GM10248 (cell line): ENCODE measurements at regions not wholly inside any gene's neighbourhood (a gene's known extent, or its start where the extent isn't known, plus 50 kb on each side); places are given as distances from the start of the nearest gene placed in this dataset.
"Not testable (repeated sequence)": the region's sequence is repeated elsewhere in the genome, so short reads cannot be mapped to it uniquely, and the experiment has no call there.

Experiments
- CTCF ChIA-PET: fragments of 300-600 bp; sonication (Branson Sonifier 250); formaldehyde crosslinking; extraction: SDS; loops from one replicate; lab custom pipeline; 2021; ENCODE audit warnings: antibody characterized with exemption; lab: Yijun Ruan, JAX
- POLR2A ChIA-PET: fragments of 350-650 bp; sonication (Branson Sonifier 250); formaldehyde crosslinking; extraction: SDS; loops from one replicate; lab custom pipeline; 2020; ENCODE audit warnings: antibody characterized with exemption; lab: Yijun Ruan, JAX
- DNase-seq: peaks from one replicate; pipeline ENCODE4 v3.0.0; 2012; ENCODE audit errors: extremely low spot score
- CTCF ChIP-seq: IDR thresholded peaks from 2 replicates; pipeline ENCODE4 v1.5.1; 2012; ENCODE audit warnings: mild to moderate bottlenecking, low read depth; ENCODE audit errors: extremely low read depth, missing control alignments, control extremely low read depth

- ChIA-PET CTCF (interaction anchor here (0.9 to 1.8 kb wide), 3 partner anchors 9 to 22 kb away, joined by 3 to 6 read pairs (median 4); no protein-coding TSS in a partner anchor), POLR2A (no interaction called here)
- no peak for TF ChIP-seq CTCF
- DNase-seq, result no peak
Observed at GRCh38 chr3:197417441-197417840, 119.0 kb upstream of the DLG1 start.

GRCh38 chr3:197411899-197412298, 113.5 kb upstream of the DLG1 start:
- POLR2A ChIA-PET, DNase-seq: not testable (repeated sequence)

GRCh38 chr3:197410170-197410569, 111.8 kb upstream of the DLG1 start:
- CTCF ChIA-PET, POLR2A ChIA-PET: not testable (repeated sequence)

More at GRCh38 chr3:197411899-197412298, 113.5 kb upstream of the DLG1 start:
- CTCF ChIA-PET, result not testable (repeated sequence)

GRCh38 chr3:197408177-197408957, 110.0 kb upstream of the DLG1 start:
- DNase-seq, result no peak
- CTCF ChIA-PET, result interaction anchor here (1.4 to 2.1 kb wide), 3 partner anchors 10 to 42 kb away, joined by 3 to 6 read pairs (median 3); no protein-coding TSS in a partner anchor
- POLR2A ChIA-PET, result interaction anchor here (0.6 kb wide), 1 partner anchor 976 kb away, joined by 4 read pairs; the partner anchor contains the start of gene UBXN7
- TF ChIP-seq CTCF, result no peak

More at GRCh38 chr3:197410170-197410569, 111.8 kb upstream of the DLG1 start:
- DNase-seq, result not testable (repeated sequence)

- DNase-seq, result no peak
- no peak for TF ChIP-seq CTCF
- ChIA-PET POLR2A (no interaction called here), CTCF (interaction anchor here (1.3 to 2.1 kb wide), 4 partner anchors 11 to 41 kb away, joined by 3 to 6 read pairs (median 3); no protein-coding TSS in a partner anchor)
Observed at GRCh38 chr3:197407526-197407925, 109.1 kb upstream of the DLG1 start.

- no peak for DNase-seq
- CTCF ChIA-PET, result interaction anchor here (1.3 to 1.4 kb wide), 2 partner anchors 13 to 19 kb away, joined by 3 read pairs; no protein-coding TSS in a partner anchor
- POLR2A ChIA-PET, result no interaction called here
- no peak for TF ChIP-seq CTCF
Observed at GRCh38 chr3:197407053-197407452, 108.6 kb upstream of the DLG1 start.

- POLR2A ChIA-PET, result no interaction called here
- CTCF ChIA-PET, result interaction anchor here (1.3 kb wide), 1 partner anchor 20 kb away, joined by 3 read pairs; no protein-coding TSS in a partner anchor
- DNase-seq, result no peak
- no peak for TF ChIP-seq CTCF
Observed at GRCh38 chr3:197406266-197406665, 107.9 kb upstream of the DLG1 start.
